H1 (cell line): ENCODE measurements at regions not wholly inside any gene's neighbourhood (a gene's known extent, or its start where the extent isn't known, plus 50 kb on each side); places are given as distances from the start of the nearest gene placed in this dataset.

Experiments used
- CHD7 ChIP-seq: fragments of 300-600 bp; sonication (generic); IDR thresholded peaks from 2 replicates; pipeline ENCODE4 v1.7.1; 2012; ENCODE audit warnings: low read length, moderate library complexity, mild to moderate bottlenecking, inconsistent platforms; ENCODE audit not compliant: insufficient replicate concordance
- E2F6 ChIP-seq: IDR thresholded peaks from 2 replicates; pipeline ENCODE4 v1.6.1; 2012; ENCODE audit warnings: inconsistent platforms
- EZH2 ChIP-seq: fragments of 200-600 bp; sonication (generic); IDR thresholded peaks from 2 replicates; pipeline ENCODE4 v1.7.1; 2012; ENCODE audit warnings: low read depth, mild to moderate bottlenecking, moderate library complexity, low read length, inconsistent platforms; ENCODE audit not compliant: severe bottlenecking
- NRF1 ChIP-seq: IDR thresholded peaks from 2 replicates; pipeline ENCODE4 v1.6.1; 2011; ENCODE audit warnings: mild to moderate bottlenecking, low read depth, low read length, improper control_type of control experiment
- POU5F1 ChIP-seq: IDR thresholded peaks from 2 replicates; pipeline ENCODE4 v1.6.1; 2011; ENCODE audit warnings: low read depth, mild to moderate bottlenecking, low read length, moderate library complexity
- SP2 ChIP-seq: IDR thresholded peaks from 2 replicates; pipeline ENCODE4 v1.6.1; 2012; ENCODE audit warnings: mild to moderate bottlenecking, low read length, inconsistent platforms
- TEAD4 ChIP-seq: IDR thresholded peaks from 2 replicates; pipeline ENCODE4 v1.6.1; 2012; ENCODE audit warnings: low read depth, low read length, inconsistent platforms, mixed read lengths

GRCh38 chr14:65800694-65801093, 388.2 kb downstream of the FUT8 start (continued):
- TF ChIP-seq CHD7 (no peak), E2F6 (no peak), SP2 (no peak), POU5F1 (no peak), NRF1 (no peak), TEAD4 (no peak), EZH2 (no peak)
